ENCODE measurements at regions not wholly inside any gene's neighbourhood (a gene's known extent, or its start where the extent isn't known, plus 50 kb on each side); places are given as distances from the start of the nearest gene placed in this dataset.

- H2AFZ ChIP-seq (ENCODE audit: low read depth) = no peak overlapping the region
- no peak overlapping the region for H3K4me3 ChIP-seq (IDR thresholded peaks at IDR 0.05; ENCODE audit: insufficient read depth, low read depth, low read length)
- no peaks in the 10 kb centered on the region for H3K27me3 ChIP-seq (ENCODE audit: insufficient read depth, low read depth)
- H3K36me3 ChIP-seq (ENCODE audit: insufficient read depth) = no peaks in the 10 kb centered on the region
- H3K4me2 ChIP-seq = no peak overlapping the region
- no peaks in the 10 kb centered on the region for H3K4me1 ChIP-seq (ENCODE audit: low read depth, poor library complexity, severe bottlenecking)
- H3K79me2 ChIP-seq (ENCODE audit: insufficient read depth, low read depth) = no peaks in the 10 kb centered on the region
- TF ChIP-seq, protein P1, sequence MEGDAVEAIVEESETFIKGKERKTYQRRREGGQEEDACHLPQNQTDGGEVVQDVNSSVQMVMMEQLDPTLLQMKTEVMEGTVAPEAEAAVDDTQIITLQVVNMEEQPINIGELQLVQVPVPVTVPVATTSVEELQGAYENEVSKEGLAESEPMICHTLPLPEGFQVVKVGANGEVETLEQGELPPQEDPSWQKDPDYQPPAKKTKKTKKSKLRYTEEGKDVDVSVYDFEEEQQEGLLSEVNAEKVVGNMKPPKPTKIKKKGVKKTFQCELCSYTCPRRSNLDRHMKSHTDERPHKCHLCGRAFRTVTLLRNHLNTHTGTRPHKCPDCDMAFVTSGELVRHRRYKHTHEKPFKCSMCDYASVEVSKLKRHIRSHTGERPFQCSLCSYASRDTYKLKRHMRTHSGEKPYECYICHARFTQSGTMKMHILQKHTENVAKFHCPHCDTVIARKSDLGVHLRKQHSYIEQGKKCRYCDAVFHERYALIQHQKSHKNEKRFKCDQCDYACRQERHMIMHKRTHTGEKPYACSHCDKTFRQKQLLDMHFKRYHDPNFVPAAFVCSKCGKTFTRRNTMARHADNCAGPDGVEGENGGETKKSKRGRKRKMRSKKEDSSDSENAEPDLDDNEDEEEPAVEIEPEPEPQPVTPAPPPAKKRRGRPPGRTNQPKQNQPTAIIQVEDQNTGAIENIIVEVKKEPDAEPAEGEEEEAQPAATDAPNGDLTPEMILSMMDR (conservative IDR thresholded peaks at IDR 0.05; ENCODE audit: low read depth, low read length) = no peak
- no peak overlapping the region for H3K9ac ChIP-seq
- no peaks in the 10 kb centered on the region for H4K20me1 ChIP-seq (ENCODE audit: insufficient read depth)
- no peak overlapping the region for H3K27ac ChIP-seq
Measured at GRCh38 chr12:82121545-82121944, 236.6 kb downstream of the CCDC59 start.

- no peaks in the 10 kb centered on the region for H3K36me3 ChIP-seq (ENCODE audit: insufficient read depth)
- H3K4me3 ChIP-seq (IDR thresholded peaks at IDR 0.05; ENCODE audit: insufficient read depth, low read depth, low read length) = no peak overlapping the region
- H3K9ac ChIP-seq = no peak overlapping the region
- TF ChIP-seq, protein P1 (conservative IDR thresholded peaks at IDR 0.05; ENCODE audit: low read depth, low read length) = no peak
- no peak overlapping the region for H3K4me2 ChIP-seq
- no peaks in the 10 kb centered on the region for H3K4me1 ChIP-seq (ENCODE audit: low read depth, poor library complexity, severe bottlenecking)
- no peak overlapping the region for H3K27ac ChIP-seq
- H3K79me2 ChIP-seq (ENCODE audit: insufficient read depth, low read depth) = no peaks in the 10 kb centered on the region
- H3K27me3 ChIP-seq (ENCODE audit: insufficient read depth, low read depth) = no peaks in the 10 kb centered on the region
- no peak overlapping the region for H2AFZ ChIP-seq (ENCODE audit: low read depth)
- H4K20me1 ChIP-seq (ENCODE audit: insufficient read depth) = no peaks in the 10 kb centered on the region
Measured at GRCh38 chr12:82120901-82121300, 237.3 kb downstream of the CCDC59 start.

DNA sequence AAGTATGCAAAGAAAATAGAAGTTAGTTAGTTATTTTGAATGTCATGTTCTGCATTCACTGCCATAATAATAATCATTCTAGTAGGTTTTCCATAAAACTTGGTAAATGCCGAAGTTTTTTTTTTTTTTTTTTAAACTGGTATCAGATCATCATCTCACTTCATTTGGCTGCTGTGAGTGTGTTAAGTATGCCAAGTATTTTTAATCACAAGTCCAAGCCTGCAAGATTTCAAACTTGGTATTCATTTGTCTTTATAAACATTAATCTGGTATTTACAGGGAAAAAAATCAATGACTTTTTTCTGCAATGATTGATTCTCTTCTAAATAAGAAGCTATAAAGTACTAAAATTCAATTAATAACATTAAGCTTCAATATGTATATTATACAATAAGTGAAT is 248.9 kb downstream of the CCDC59 start:
- Histone ChIP-seq H3K4me3 (IDR thresholded peaks at IDR 0.05; ENCODE audit: insufficient read depth, low read depth, low read length) (no peak overlapping the region), H3K27ac (no peak overlapping the region), H3K79me2 (ENCODE audit: insufficient read depth, low read depth) (no peaks in the 10 kb centered on the region), H3K4me1 (ENCODE audit: low read depth, poor library complexity, severe bottlenecking) (no peaks in the 10 kb centered on the region), H4K20me1 (ENCODE audit: insufficient read depth) (no peaks in the 10 kb centered on the region), H3K9ac (no peak overlapping the region), H2AFZ (ENCODE audit: low read depth) (no peak overlapping the region), H3K4me2 (no peak overlapping the region), H3K36me3 (ENCODE audit: insufficient read depth) (no peaks in the 10 kb centered on the region), H3K27me3 (ENCODE audit: insufficient read depth, low read depth) (no peaks in the 10 kb centered on the region)
- TF ChIP-seq, protein P1 (conservative IDR thresholded peaks at IDR 0.05; ENCODE audit: low read depth, low read length) = no peak

GRCh38 chr12:82108615-82109014 is 249.6 kb downstream of the CCDC59 start:
- TF ChIP-seq, protein P1 (conservative IDR thresholded peaks at IDR 0.05; ENCODE audit: low read depth, low read length) = no peak
- Histone ChIP-seq H3K27ac (no peak overlapping the region), H3K9ac (no peak overlapping the region), H3K4me3 (IDR thresholded peaks at IDR 0.05; ENCODE audit: insufficient read depth, low read depth, low read length) (no peak overlapping the region), H3K4me2 (no peak overlapping the region), H3K36me3 (ENCODE audit: insufficient read depth) (no peaks in the 10 kb centered on the region), H3K4me1 (ENCODE audit: low read depth, poor library complexity, severe bottlenecking) (no peaks in the 10 kb centered on the region), H3K79me2 (ENCODE audit: insufficient read depth, low read depth) (no peaks in the 10 kb centered on the region), H4K20me1 (ENCODE audit: insufficient read depth) (no peaks in the 10 kb centered on the region), H2AFZ (ENCODE audit: low read depth) (no peak overlapping the region), H3K27me3 (ENCODE audit: insufficient read depth, low read depth) (no peaks in the 10 kb centered on the region)

Measured in KMS-11 (cell line).